GM23248 (cell line): ENCODE measurements at regions not wholly inside any gene's neighbourhood (a gene's known extent, or its start where the extent isn't known, plus 50 kb on each side); places are given as distances from the start of the nearest gene placed in this dataset.

ENCODE experiments used
- EZH2 ChIP-seq: fragments of 200-600 bp; sonication (generic); IDR thresholded peaks from 2 replicates; pipeline ENCODE4 v1.6.1; 2018; ENCODE audit warnings: antibody characterized with exemption, mild to moderate bottlenecking; ENCODE audit not compliant: insufficient read depth, poor library complexity, severe bottlenecking
- EZH2phosphoT487 ChIP-seq: fragments of 200-600 bp; sonication (generic); IDR thresholded peaks from 2 replicates; pipeline ENCODE4 v1.6.1; 2018; ENCODE audit warnings: antibody characterized with exemption, moderate library complexity, mild to moderate bottlenecking, low read depth; ENCODE audit not compliant: insufficient read depth

DNA sequence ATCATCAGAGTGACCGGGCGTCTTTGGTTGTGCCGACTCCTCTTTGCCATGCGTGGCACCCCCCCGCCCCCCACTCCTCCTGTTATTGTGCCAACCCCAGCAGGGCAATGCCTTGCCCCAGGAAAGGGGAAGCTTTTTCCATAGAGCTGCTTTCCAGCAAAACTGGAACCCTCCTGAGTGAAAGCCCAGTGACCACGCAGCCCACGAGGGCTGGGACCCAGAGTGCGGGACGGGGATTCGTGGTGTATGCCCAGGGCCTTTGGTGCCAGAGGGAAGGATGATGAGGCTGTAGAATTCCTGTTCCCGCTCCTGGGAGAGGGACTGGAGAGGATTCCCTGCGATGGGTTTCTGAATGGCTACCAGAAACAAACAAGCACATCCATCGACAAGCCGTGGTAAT lies 116.8 kb upstream of the BACH2 start:
- TF ChIP-seq EZH2, result no peak
- no peak for TF ChIP-seq EZH2phosphoT487
